Activated naive CD4-positive, alpha-beta T cell treated with anti-CD3 and anti-CD28 coated beads, Interleukin-2, amount 10 ng/mL, durations not matched to agents 7 days and 5 days (primary cell): ENCODE measurements at regions not wholly inside any gene's neighbourhood (a gene's known extent, or its start where the extent isn't known, plus 50 kb on each side); places are given as distances from the start of the nearest gene placed in this dataset.

ENCODE experiments used
- CTCF ChIA-PET: fragments of 350-600 bp; sonication (Branson Sonifier 250); formaldehyde crosslinking; loops from one replicate; lab custom pipeline; 2021; ENCODE audit warnings: antibody characterized with exemption; lab: Charles Lee
- DNase-seq: peaks from one replicate; pipeline ENCODE4 v3.0.0-alpha.2; 2020
- H3K27ac Mint-ChIP-seq: one replicate; pipeline ENCODE4 v1.8.0; 2021; ENCODE audit warnings: mild to moderate bottlenecking, moderate library complexity, mixed read lengths
- H3K27me3 Mint-ChIP-seq: one replicate; pipeline ENCODE4 v1.8.0; 2021; ENCODE audit warnings: mild to moderate bottlenecking, mixed read lengths
- H3K36me3 Mint-ChIP-seq: one replicate; pipeline ENCODE4 v1.8.0; 2021; ENCODE audit warnings: mixed read lengths
- H3K4me1 Mint-ChIP-seq: one replicate; pipeline ENCODE4 v1.8.0; 2021; ENCODE audit warnings: mixed read lengths
- H3K4me3 Mint-ChIP-seq: one replicate; pipeline ENCODE4 v1.8.0; 2021; ENCODE audit warnings: mild to moderate bottlenecking, moderate library complexity, mixed read lengths
- H3K9me3 Mint-ChIP-seq: one replicate; pipeline ENCODE4 v1.8.0; 2021; ENCODE audit warnings: mixed read lengths

DNA sequence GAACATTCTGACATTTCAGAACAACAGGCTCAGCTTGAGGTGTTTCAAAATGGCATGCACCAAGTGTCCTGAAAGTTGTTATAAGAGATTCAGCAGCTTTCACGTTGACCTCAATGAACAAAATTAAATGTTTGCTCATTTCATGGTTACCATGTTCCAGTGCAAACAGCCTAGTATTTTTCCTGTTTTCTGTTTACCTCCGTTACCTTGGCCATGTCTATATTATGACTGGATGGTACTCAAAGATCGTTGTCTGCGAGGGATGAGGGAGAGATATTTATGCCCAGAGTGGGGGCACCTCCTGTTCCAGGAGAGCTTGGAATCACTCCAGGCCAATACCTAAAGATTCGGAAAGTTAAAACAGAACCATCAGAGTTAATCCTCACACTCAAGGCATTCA, 83.8 kb upstream of the SASH1 start:
- Mint-ChIP-seq H3K36me3 (no peaks in the 10 kb centered on the region), H3K4me1 (no peaks in the 10 kb centered on the region), H3K27me3 (peaks cover 12% of the 10 kb centered on the region), H3K9me3 (no peaks in the 10 kb centered on the region), H3K4me3 (no peak overlapping the region), H3K27ac (no peak overlapping the region)
- CTCF ChIA-PET, result no interaction called here
- no peak for DNase-seq

DNA sequence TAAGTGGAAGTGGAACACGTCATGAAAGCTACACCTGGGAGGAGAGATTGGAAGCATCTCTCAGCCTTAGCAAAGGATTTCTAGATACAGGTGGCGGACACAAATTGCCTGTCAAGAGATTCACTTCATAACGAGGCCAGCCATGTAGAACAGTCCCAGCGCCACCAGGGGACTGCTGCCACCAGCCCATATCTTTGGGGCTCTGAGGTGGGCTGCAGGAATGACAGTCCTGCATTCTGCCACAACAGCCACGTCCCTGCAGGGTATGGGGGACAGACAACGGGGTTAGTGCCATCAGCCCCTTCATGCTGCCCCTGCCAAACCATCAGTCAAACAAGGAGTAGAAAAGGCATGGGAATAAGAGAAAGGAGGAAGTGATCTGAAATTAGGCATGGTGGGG, 81.2 kb upstream of the SASH1 start:
- no peak overlapping the region for H3K27ac Mint-ChIP-seq
- H3K4me3 Mint-ChIP-seq, result no peak overlapping the region
- peaks cover 14% of the 10 kb centered on the region for H3K27me3 Mint-ChIP-seq
- CTCF ChIA-PET, result no interaction called here
- no peaks in the 10 kb centered on the region for H3K9me3 Mint-ChIP-seq
- no peaks in the 10 kb centered on the region for H3K36me3 Mint-ChIP-seq
- no peaks in the 10 kb centered on the region for H3K4me1 Mint-ChIP-seq
- DNase-seq, result no peak

DNA sequence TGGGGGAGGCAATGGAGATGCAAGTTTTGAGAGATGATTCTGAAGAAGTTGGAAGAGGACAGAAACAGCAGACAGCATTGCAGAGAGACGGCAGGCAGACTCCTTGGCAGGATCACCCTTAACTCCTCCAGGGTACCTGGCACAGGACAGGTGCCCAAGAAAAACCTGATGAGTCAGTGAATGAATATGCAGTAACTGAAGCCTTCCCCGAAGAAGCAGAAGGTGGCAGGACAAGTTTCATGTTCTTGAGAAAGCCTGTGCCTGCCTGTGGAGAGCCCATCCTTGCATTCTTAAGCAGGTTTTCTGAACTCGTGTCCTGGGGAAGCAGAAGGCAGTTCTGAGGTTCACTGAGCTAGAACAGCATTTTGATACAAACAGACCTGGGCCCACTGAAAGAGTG, 79.6 kb upstream of the SASH1 start:
- no peak for DNase-seq
- Mint-ChIP-seq H3K9me3 (no peaks in the 10 kb centered on the region), H3K36me3 (no peaks in the 10 kb centered on the region), H3K27ac (no peak overlapping the region), H3K4me1 (no peaks in the 10 kb centered on the region), H3K27me3 (peaks cover 18% of the 10 kb centered on the region), H3K4me3 (no peak overlapping the region)
- CTCF ChIA-PET, result no interaction called here

DNA sequence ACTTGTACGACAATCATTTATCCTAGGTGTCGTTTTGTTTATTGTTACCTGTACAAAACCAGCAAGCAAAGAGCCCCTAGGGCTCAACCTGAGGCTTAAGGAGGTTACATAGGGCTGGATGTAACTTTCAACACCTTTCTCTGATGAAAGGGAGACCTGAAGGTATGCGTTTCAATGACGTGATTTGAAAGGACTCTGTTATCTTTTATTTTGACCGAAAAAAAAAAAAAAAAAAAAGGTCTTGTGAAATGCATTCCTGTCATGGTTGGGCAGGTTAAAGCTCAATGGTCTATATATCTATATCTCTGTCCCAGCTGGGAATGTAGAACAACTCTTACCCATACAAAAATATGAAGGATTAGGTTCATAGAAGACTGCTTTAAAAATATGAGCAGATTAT, 78.7 kb upstream of the SASH1 start:
- peaks cover 18% of the 10 kb centered on the region for H3K27me3 Mint-ChIP-seq
- H3K36me3 Mint-ChIP-seq, result no peaks in the 10 kb centered on the region
- CTCF ChIA-PET, result no interaction called here
- H3K4me1 Mint-ChIP-seq, result no peaks in the 10 kb centered on the region
- H3K9me3 Mint-ChIP-seq, result no peaks in the 10 kb centered on the region
- H3K4me3 Mint-ChIP-seq, result no peak overlapping the region
- H3K27ac Mint-ChIP-seq, result no peak overlapping the region
- DNase-seq, result no peak

DNA sequence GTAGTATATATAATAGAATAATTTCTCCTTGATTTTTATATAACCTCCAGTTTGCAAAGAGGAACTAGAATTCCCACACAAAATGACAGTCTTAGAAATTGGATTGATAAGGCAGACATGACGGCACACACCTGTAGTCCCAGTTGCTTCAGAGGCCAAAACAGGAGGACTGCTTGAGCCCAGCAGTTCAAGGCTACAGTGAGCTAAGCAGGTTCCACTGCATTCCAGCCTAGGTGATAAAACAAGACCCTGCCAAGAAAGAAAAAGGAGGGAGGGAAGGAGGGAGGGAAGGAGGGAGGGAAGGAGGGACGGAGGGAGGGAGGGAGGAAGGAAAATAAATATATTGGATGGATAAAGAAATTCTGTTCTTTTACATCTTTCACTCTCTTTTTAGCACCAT, 77.6 kb upstream of the SASH1 start:
- no peaks in the 10 kb centered on the region for H3K9me3 Mint-ChIP-seq
- no peak overlapping the region for H3K4me3 Mint-ChIP-seq
- H3K27me3 Mint-ChIP-seq, result peaks cover 18% of the 10 kb centered on the region
- CTCF ChIA-PET, result no interaction called here
- H3K4me1 Mint-ChIP-seq, result no peaks in the 10 kb centered on the region
- H3K27ac Mint-ChIP-seq, result no peak overlapping the region
- H3K36me3 Mint-ChIP-seq, result no peaks in the 10 kb centered on the region
- DNase-seq, result no peak

DNA sequence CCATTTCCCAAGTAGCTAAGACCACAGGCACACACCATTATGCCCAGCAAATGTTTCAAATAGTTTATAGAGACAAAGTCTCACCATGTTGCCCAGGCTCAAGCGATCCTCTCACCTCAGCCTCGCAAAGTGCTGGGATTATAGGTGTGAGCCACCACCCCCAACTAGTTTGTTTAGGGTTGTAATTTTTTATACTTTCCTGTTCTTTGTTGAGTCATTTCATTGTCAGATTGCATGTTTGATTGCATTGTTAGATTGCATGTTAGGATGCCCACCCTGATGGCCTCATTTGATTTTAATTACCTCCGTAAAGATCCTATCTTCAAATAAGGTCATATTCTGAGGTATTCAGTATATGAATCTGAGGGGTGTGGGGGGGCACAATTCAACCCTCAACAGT, 73.3 kb upstream of the SASH1 start:
- H3K9me3 Mint-ChIP-seq, result no peaks in the 10 kb centered on the region
- no peaks in the 10 kb centered on the region for H3K36me3 Mint-ChIP-seq
- CTCF ChIA-PET, result no interaction called here
- no peak overlapping the region for H3K4me3 Mint-ChIP-seq
- no peak overlapping the region for H3K27ac Mint-ChIP-seq
- H3K4me1 Mint-ChIP-seq, result no peaks in the 10 kb centered on the region
- DNase-seq, result no peak
- H3K27me3 Mint-ChIP-seq, result peaks cover 13% of the 10 kb centered on the region

DNA sequence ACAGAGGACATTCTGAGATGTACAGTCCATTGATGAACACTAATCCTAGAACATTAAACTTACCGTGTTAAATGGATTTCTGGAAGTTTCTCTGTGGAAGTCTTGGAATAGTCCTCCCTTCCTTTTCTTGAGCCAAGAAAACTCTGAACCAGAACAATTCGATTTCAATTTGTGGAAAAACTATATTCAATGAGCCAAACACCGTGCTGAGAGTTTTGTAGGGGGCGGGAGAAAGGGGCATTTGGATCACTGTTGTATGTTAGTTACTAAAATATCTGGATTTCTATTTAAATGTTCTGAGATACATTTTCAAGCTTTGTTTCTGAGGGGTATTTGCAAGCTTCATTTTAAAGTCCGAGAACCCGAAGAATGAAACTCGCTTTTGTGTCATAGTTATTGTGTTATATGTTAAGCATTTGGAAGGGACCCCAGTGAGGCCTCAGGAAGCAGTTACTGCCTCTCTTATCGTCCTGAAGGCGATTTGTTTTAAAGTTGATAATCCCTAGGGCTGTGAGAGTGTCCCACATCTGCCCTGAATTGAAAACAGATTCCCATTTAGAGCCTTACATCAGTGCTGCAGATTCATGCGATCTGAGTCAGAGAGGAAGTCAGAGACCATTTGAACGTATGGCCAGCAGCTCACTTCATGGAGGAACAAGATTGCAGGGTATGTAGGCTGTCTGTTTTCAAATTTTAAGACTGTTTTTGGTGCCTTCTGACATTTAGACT, 70.8 kb upstream of the SASH1 start:
- CTCF ChIA-PET, result no interaction called here
- Mint-ChIP-seq H3K4me3 (no peak overlapping the region), H3K4me1 (no peaks in the 10 kb centered on the region), H3K27ac (no peak overlapping the region), H3K27me3 (peaks cover 10% of the 10 kb centered on the region), H3K36me3 (no peaks in the 10 kb centered on the region), H3K9me3 (no peaks in the 10 kb centered on the region)
- no peak for DNase-seq

DNA sequence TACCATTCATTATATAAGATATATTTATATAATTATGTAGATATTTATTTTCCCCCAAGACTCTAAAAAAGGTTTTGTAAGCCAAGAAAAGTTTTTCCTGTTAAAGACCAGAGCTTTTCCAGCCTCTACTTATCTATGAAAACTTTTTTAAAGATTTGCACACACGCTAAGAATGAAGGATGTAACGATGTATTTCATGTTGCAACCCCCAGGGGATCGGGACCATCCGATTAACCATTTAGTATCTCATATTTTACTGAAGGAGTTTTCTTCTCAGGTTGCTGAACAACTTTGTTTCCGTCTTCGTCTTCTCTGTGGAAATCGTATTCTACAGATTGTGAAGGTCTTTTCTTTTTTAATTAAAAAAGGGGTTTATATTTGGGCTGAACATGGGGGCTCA, 70.0 kb upstream of the SASH1 start:
- Mint-ChIP-seq H3K36me3 (no peaks in the 10 kb centered on the region), H3K27ac (no peak overlapping the region), H3K27me3 (peaks cover 9% of the 10 kb centered on the region), H3K4me1 (no peaks in the 10 kb centered on the region), H3K9me3 (no peaks in the 10 kb centered on the region), H3K4me3 (no peak overlapping the region)
- CTCF ChIA-PET, result no interaction called here
- DNase-seq, result no peak

DNA sequence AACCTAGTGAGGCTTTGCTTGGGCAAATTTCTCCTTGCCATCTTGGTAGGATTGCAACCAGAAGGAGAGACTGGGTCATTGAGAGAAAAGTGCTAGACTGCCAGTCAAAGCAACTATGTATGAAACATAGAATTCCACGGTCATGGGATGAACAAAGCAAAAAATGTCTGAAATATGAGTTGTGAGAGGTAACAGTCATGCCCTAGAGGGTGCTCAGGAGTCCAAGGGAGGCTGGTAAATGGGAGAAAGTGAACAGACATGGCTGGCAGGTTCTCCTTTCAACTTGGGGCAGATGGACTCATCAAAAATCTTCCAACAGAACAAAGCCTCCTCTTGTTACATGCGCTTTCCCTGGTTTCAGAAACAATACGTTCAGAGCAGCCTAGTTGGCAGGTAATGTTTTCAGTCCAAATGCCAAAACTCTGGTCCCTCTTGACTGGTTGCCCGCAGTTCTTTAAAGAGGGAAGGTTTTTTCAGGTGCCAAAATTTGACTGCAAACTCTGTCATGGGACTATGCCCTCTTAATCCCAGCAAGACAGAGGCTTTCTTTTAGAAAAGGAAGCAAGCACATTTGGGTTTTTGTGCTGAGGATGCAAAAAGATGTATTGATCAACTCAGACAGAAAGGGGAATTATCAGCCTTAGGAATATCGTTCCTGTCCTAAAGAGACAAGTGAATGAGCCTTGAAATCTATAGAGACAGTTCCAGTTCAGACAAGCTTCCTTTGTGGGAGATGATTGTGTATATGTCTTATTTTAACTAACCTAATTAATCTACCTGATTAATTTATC, 68.5 kb upstream of the SASH1 start:
- Mint-ChIP-seq H3K27me3 (peaks cover 7% of the 10 kb centered on the region), H3K9me3 (no peaks in the 10 kb centered on the region), H3K27ac (no peak overlapping the region), H3K4me1 (no peaks in the 10 kb centered on the region), H3K36me3 (no peaks in the 10 kb centered on the region), H3K4me3 (no peak overlapping the region)
- CTCF ChIA-PET, result no interaction called here
- DNase-seq, result no peak

DNA sequence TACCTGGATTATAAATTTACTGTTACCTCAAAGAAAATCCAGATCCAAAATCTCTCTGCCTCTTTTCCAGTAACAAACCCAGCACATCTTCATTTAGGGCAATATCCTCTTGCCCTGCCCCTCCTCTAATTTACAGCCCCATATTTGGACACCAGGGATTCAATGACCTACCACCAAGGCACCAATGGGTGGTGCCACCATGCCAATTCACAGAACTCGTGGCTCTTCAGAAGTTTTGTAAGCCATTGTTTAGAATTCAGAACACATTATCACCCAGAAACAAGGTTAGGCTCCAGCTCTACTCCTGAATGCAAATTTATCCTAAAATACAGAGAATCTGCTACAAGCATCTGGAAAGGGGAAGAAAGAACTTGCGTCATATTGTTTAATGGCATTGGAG, 67.8 kb upstream of the SASH1 start:
- no peaks in the 10 kb centered on the region for H3K9me3 Mint-ChIP-seq
- no peak overlapping the region for H3K27ac Mint-ChIP-seq
- H3K4me1 Mint-ChIP-seq, result no peaks in the 10 kb centered on the region
- H3K36me3 Mint-ChIP-seq, result no peaks in the 10 kb centered on the region
- H3K27me3 Mint-ChIP-seq, result peaks cover 7% of the 10 kb centered on the region
- H3K4me3 Mint-ChIP-seq, result no peak overlapping the region
- CTCF ChIA-PET, result no interaction called here
- DNase-seq, result no peak

DNA sequence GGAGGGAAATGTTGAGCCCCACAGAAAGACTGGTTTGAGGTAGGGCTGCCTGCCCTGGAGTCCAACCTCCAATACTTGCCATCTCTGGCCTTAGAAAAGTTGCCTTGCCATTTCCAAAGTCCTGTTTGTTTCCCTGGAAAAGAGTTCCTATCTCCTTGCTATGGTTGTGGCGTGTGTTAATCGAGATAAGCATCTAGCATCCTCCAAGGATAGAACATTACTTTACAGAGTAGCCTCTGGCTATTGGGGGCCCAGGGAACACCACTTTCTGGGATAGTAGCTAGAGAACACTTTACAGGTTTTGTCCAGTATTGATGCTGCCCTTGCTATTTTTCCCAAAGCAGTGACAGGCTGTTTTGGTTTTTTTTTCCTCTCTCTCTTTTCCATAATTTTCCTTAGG, 57.4 kb upstream of the SASH1 start:
- DNase-seq, result no peak
- no peak overlapping the region for H3K4me3 Mint-ChIP-seq
- H3K27ac Mint-ChIP-seq, result no peak overlapping the region
- no peaks in the 10 kb centered on the region for H3K36me3 Mint-ChIP-seq
- H3K4me1 Mint-ChIP-seq, result no peaks in the 10 kb centered on the region
- CTCF ChIA-PET, result no interaction called here
- H3K9me3 Mint-ChIP-seq, result no peaks in the 10 kb centered on the region
- H3K27me3 Mint-ChIP-seq, result peaks cover 10% of the 10 kb centered on the region

DNA sequence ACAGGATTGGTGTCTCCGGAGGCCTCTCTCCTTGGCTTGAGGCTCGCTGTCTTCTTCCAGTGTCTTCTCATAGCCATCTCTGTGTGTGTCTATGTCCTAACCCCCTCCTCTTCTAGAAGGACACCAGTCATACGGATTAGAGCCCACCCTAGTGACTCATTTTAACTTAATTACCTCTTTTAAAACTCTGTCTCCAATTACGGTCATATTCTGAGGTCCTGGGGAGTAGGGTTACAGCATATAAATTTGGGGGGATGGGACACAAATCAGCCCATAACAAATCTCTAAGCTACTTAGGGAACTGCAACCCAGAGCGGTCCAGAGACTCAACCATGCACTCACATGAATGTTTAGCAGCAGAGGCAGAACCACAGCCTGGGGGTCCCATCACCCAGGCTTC, 56.1 kb upstream of the SASH1 start:
- DNase-seq, result no peak
- H3K9me3 Mint-ChIP-seq, result no peaks in the 10 kb centered on the region
- no peak overlapping the region for H3K4me3 Mint-ChIP-seq
- CTCF ChIA-PET, result interaction anchor here (0.9 kb wide), 1 partner anchor 8 kb away, joined by 3 read pairs; no protein-coding TSS in a partner anchor
- H3K27me3 Mint-ChIP-seq, result peaks cover 10% of the 10 kb centered on the region
- H3K27ac Mint-ChIP-seq, result no peak overlapping the region
- H3K4me1 Mint-ChIP-seq, result no peaks in the 10 kb centered on the region
- no peaks in the 10 kb centered on the region for H3K36me3 Mint-ChIP-seq

DNA sequence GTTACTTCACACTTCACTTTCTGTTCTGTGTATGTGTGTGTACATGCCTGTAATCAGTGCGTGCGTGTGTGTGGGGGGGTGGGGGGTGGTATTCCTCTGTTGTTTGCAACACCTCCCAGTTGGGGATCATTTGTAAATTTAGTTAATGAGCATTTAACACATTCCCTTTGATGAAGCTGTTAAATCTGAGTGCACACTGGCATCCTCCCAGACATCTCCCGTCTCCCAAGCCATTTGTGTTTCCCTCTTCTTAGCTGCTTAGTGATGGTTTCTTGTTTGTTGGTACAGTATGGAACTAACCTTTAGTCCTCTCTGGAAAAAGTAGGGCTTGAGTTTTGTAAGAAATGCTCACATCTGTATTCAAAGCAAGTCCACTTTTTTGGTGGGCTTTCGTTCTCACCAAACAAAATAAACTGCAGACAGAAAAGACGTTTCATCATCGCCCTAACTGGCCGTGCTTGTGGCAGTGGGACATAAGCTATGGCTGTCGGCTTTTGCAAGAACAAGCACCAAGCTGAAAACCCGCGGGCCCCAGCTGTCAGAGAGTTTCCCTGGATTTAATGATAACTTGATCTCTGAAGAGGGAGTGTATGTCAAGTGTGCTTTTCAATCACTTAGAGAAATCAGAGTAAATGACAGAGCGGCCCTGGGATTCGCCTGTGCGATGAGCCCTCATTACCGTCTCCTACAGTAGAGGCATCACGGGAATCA, 54.9 kb upstream of the SASH1 start:
- DNase-seq, result no peak
- peaks cover 10% of the 10 kb centered on the region for H3K27me3 Mint-ChIP-seq
- no peak overlapping the region for H3K27ac Mint-ChIP-seq
- no peak overlapping the region for H3K4me3 Mint-ChIP-seq
- no peaks in the 10 kb centered on the region for H3K9me3 Mint-ChIP-seq
- H3K4me1 Mint-ChIP-seq, result no peaks in the 10 kb centered on the region
- CTCF ChIA-PET, result no interaction called here
- H3K36me3 Mint-ChIP-seq, result no peaks in the 10 kb centered on the region

DNA sequence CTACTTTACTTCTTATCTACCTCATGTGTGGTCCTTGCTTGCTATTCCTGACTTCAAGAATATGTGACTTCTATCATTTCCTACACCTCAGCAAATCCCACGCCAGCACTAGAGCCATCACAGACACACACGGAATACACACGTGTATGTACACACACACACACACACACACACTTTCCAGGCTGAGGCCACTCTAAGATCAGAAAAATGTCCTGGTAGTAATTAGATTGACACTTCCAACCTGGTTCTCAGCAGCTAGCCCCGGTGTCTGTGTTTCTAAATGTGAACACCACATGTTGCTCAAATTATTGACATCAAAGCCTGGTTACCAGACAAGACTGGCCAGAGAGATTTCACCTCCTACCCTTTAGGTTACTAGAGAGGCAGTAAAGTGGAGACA, 54.1 kb upstream of the SASH1 start:
- no peak overlapping the region for H3K4me3 Mint-ChIP-seq
- CTCF ChIA-PET, result no interaction called here
- no peaks in the 10 kb centered on the region for H3K9me3 Mint-ChIP-seq
- no peak for DNase-seq
- H3K27ac Mint-ChIP-seq, result no peak overlapping the region
- H3K27me3 Mint-ChIP-seq, result peaks cover 10% of the 10 kb centered on the region
- no peaks in the 10 kb centered on the region for H3K4me1 Mint-ChIP-seq
- no peaks in the 10 kb centered on the region for H3K36me3 Mint-ChIP-seq

DNA sequence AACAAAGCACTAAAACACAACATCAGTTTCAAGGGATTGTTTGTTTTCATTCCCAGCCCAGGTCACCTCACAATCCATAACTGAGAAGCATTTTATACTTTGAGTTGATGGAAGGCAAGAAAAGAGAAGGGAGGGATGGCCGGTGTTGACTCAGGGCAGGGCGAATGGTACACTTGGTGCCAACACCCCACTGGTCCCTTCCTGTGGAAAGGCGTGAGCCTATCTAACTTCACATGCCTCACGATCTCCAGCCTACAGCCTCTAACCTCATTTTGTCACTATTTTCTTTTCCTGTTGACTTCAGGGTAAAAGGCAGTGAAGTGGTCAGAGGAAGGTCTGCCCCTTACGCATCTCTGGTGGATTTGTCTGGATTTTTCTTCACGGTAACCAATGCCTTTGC, 53.5 kb upstream of the SASH1 start:
- H3K9me3 Mint-ChIP-seq, result no peaks in the 10 kb centered on the region
- CTCF ChIA-PET, result no interaction called here
- H3K27me3 Mint-ChIP-seq, result peaks cover 14% of the 10 kb centered on the region

More for the DNA sequence above, 53.5 kb upstream of the SASH1 start:
- H3K4me3 Mint-ChIP-seq, result no peak overlapping the region
- no peaks in the 10 kb centered on the region for H3K4me1 Mint-ChIP-seq
- DNase-seq, result no peak
- H3K27ac Mint-ChIP-seq, result no peak overlapping the region
- H3K36me3 Mint-ChIP-seq, result no peaks in the 10 kb centered on the region
